ENCODE measurements at regions not wholly inside any gene's neighbourhood (a gene's known extent, or its start where the extent isn't known, plus 50 kb on each side); places are given as distances from the start of the nearest gene placed in this dataset.

GRCh38 chr2:176447616-176448015 lies 178.4 kb downstream of the MTX2 start:
- no peak for TF ChIP-seq CTCF (IDR thresholded peaks at IDR 0.05; ENCODE audit: low read depth, low read length)
- no peak for DNase-seq (ENCODE audit: extremely low read depth, low read depth)

GRCh38 chr2:176449852-176450251 lies 180.6 kb downstream of the MTX2 start:
- TF ChIP-seq CTCF (IDR thresholded peaks at IDR 0.05; ENCODE audit: low read depth, low read length) = no peak
- DNase-seq (ENCODE audit: extremely low read depth, low read depth) = no peak

GRCh38 chr2:176453784-176454183 lies 184.5 kb downstream of the MTX2 start:
- DNase-seq (ENCODE audit: extremely low read depth, low read depth) = no peak
- TF ChIP-seq CTCF (IDR thresholded peaks at IDR 0.05; ENCODE audit: low read depth, low read length) = no peak

- DNase-seq (ENCODE audit: extremely low read depth, low read depth) = peak; percentile 20
- peak; percentile 90 for TF ChIP-seq CTCF (IDR thresholded peaks at IDR 0.05; ENCODE audit: low read depth, low read length)
These were observed 185.9 kb downstream of the MTX2 start for GRCh38 chr2:176454893-176455815.

- no peak for TF ChIP-seq CTCF (IDR thresholded peaks at IDR 0.05; ENCODE audit: low read depth, low read length)
- peak; percentile 70 for DNase-seq (ENCODE audit: extremely low read depth, low read depth)
These were observed 186.6 kb downstream of the MTX2 start for GRCh38 chr2:176455816-176456291.

- DNase-seq (ENCODE audit: extremely low read depth, low read depth) = no peak
- no peak for TF ChIP-seq CTCF (IDR thresholded peaks at IDR 0.05; ENCODE audit: low read depth, low read length)
These were observed 188.2 kb downstream of the MTX2 start for GRCh38 chr2:176457481-176457880.

GRCh38 chr2:176461098-176461808 lies 192.0 kb downstream of the MTX2 start:
- DNase-seq (ENCODE audit: extremely low read depth, low read depth) = no peak
- no peak for TF ChIP-seq CTCF (IDR thresholded peaks at IDR 0.05; ENCODE audit: low read depth, low read length)
